ENCODE measurements at regions not wholly inside any gene's neighbourhood (a gene's known extent, or its start where the extent isn't known, plus 50 kb on each side); places are given as distances from the start of the nearest gene placed in this dataset.
A peak's percentile ranks its signal among the peaks of the same experiment; 100 is the strongest.

DNA sequence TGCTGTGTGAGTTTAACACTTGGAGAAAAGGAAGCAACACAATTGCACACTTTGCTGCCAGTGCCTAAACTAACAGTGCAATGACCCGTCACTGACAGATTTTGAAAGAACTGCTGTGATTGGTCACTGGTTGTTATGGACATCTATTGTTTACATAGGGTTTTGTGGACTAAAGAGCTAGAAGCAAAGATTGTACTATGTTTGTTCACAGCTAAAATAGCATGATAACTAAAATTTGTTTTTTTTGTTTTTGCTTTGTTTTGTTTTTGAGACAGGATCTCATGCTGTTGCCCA, 112.4 kb upstream of the GOLGA8J start (continued):
- TF ChIP-seq, protein P1, sequence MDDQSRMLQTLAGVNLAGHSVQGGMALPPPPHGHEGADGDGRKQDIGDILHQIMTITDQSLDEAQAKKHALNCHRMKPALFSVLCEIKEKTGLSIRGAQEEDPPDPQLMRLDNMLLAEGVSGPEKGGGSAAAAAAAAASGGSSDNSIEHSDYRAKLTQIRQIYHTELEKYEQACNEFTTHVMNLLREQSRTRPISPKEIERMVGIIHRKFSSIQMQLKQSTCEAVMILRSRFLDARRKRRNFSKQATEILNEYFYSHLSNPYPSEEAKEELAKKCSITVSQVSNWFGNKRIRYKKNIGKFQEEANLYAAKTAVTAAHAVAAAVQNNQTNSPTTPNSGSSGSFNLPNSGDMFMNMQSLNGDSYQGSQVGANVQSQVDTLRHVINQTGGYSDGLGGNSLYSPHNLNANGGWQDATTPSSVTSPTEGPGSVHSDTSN (IDR thresholded peaks at IDR 0.05): no peak

DNA sequence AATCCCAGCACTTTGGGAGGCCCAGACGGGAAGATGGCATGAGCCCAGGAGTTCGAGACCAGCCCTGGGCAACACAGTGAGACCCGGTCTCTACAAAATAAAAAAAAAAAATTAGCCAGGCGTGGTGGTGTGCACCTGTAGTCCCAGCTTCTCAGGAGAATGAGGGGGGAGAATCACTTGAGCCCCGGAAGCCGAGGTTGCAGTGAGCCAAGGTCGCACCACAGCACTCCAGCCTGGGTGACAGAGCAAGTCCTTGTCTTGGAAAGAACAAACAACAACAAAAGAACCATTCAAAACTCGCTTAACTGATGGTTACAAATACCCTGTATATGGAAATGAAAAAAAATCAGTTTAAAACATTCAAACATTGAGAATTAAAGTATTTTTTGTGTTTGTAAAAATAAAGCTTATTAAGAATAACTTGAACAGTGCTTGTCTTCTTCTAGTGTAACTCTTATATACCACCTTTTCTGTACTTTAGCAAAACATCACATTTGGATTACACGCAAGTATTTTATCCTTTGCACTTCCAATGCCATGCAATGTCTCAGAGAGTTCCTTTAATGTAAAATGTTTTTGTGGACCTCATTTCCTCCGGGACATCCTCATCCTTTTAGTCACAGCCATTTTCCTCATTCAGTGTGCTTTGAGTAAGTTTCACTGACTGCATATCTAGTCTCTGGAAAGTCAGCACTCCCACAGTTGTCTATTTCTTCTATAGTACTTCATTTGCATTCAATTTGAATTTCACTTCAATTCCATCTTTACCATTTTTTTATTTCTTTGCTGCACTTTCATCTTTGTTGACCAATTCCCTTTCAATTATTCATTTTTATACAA, 113.0 kb upstream of the GOLGA8J start:
- CTCF ChIA-PET: interaction anchor here (0.7 to 1.5 kb wide), 2 partner anchors 11 to 1546 kb away, joined by 3 to 6 read pairs; no protein-coding TSS in a partner anchor
- Histone ChIP-seq H3K79me2 (ENCODE audit: insufficient read depth) (no peaks in the 10 kb centered on the region), H3K9me3 (no peaks in the 10 kb centered on the region), H3K36me3 (replicated peaks in 1 of 2; ENCODE audit: control insufficient read depth in 1 of 2, insufficient read depth in 2 of 2, low read length in 1 of 2) (no peaks in the 10 kb centered on the region), H3K4me1 (ENCODE audit: control insufficient read depth in 1 of 2, insufficient read depth in 2 of 2, low read depth in 1 of 2, low read length in 1 of 2) (peaks cover 0 to 4% of the 10 kb centered on the region in 2 experiments; a peak in 1 of 4 replicates), H4K20me1 (ENCODE audit: insufficient read depth) (no peaks in the 10 kb centered on the region), H3K4me3 (ENCODE audit: low read depth in 2 of 2, low read length in 1 of 2) (no peak overlapping the region), H3K27ac (ENCODE audit: low read depth in 2 of 2, low read length in 1 of 2) (no peak overlapping the region), H3K27me3 (ENCODE audit: insufficient read depth) (peaks cover 17% of the 10 kb centered on the region), H2AFZ (ENCODE audit: low read depth) (no peak overlapping the region), H3K9ac (no peak overlapping the region), H3F3A (replicated peaks; ENCODE audit: insufficient read depth) (no peaks in the 10 kb centered on the region), H3K9me2 (no peaks in the 10 kb centered on the region), H3K4me2 (no peak overlapping the region)
- no peak for DNase-seq
- POLR2A ChIA-PET: no interaction called here
- no peak for TF ChIP-seq FOXM1 (IDR thresholded peaks at IDR 0.05; ENCODE audit: low read depth)
- 83% methylated on average over 10 of the region's 10 CpGs for WGBS (ENCODE audit: low lambda C conversion rate)

DNA sequence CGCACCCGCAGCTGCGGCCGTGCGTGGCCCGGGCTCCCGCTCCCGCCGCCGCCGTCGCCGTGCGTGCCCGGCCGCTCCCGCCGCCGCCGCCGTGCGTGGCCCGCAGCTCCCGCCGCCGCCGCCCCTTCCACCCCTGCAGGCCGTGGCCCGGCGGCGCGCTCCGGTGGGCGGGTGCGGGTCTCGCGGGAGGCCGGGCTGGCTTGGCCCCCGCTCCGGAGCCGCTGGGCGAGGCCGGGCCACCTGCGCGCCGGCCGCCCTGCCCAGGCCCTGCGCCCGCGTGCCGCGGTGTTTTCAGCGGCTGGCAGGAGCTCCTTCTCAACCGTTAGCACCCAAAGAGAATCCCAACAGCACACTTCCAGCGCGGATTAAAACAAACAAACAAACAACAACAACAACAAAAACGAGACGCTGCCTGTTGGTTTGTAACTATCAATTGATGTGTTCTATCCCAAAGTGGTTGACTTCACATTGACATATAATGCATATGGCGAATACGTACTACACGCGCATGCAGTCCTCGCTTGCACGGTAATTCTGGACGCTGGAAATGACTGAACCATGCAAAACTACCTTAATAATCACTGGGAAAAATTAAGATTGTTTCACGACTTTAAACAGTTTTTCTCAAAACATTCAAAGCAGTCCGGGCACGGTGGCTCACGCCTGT, 113.7 kb upstream of the GOLGA8J start:
- peak; percentile 81 for DNase-seq
- no peaks in the 10 kb centered on the region for H3F3A ChIP-seq (replicated peaks; ENCODE audit: insufficient read depth)
- H3K27me3 ChIP-seq (ENCODE audit: insufficient read depth): peaks cover 17% of the 10 kb centered on the region
- TF ChIP-seq RAD21 (IDR thresholded peaks at IDR 0.05; ENCODE audit: low read length) (no peak), CHD2 (IDR thresholded peaks at IDR 0.05; ENCODE audit: low read length, partially characterized antibody) (no peak), EZH2phosphoT487 (IDR thresholded peaks at IDR 0.05; ENCODE audit: borderline replicate concordance, low read depth) (no peak), FOSL2 (IDR thresholded peaks at IDR 0.05; ENCODE audit: borderline replicate concordance, low read depth) (no peak)
- TF ChIP-seq, protein P2, sequence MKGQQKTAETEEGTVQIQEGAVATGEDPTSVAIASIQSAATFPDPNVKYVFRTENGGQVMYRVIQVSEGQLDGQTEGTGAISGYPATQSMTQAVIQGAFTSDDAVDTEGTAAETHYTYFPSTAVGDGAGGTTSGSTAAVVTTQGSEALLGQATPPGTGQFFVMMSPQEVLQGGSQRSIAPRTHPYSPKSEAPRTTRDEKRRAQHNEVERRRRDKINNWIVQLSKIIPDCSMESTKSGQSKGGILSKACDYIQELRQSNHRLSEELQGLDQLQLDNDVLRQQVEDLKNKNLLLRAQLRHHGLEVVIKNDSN (IDR thresholded peaks at IDR 0.05; ENCODE audit: borderline replicate concordance, low read depth): no peak
- H4K20me1 ChIP-seq (ENCODE audit: insufficient read depth): no peaks in the 10 kb centered on the region
- H3K9me3 ChIP-seq: no peaks in the 10 kb centered on the region
- H3K4me1 ChIP-seq (ENCODE audit: control insufficient read depth in 1 of 2, insufficient read depth in 2 of 2, low read depth in 1 of 2, low read length in 1 of 2): peaks cover 0 to 4% of the 10 kb centered on the region in 2 experiments; a peak in 1 of 4 replicates
- 60% methylated on average over 27 of the region's 69 CpGs for WGBS (ENCODE audit: low lambda C conversion rate)
- no peaks in the 10 kb centered on the region for H3K9me2 ChIP-seq
- ChIA-PET POLR2A (interaction anchor here (0.5 kb wide), 1 partner anchor 91 kb away, joined by 3 read pairs; no protein-coding TSS in a partner anchor), CTCF (interaction anchor here (0.8 to 1.5 kb wide), 3 partner anchors 10 to 16 kb away, joined by 3 to 6 read pairs (median 4); no protein-coding TSS in a partner anchor)
- no peak overlapping the region for H3K9ac ChIP-seq
- peak overlapping the region in 1 of 2 experiments; percentile 46; a peak in 2 of 4 replicates for H3K4me3 ChIP-seq (ENCODE audit: low read depth in 2 of 2, low read length in 1 of 2)
- H3K36me3 ChIP-seq (replicated peaks in 1 of 2; ENCODE audit: control insufficient read depth in 1 of 2, insufficient read depth in 2 of 2, low read length in 1 of 2): no peaks in the 10 kb centered on the region
- H3K27ac ChIP-seq (ENCODE audit: low read depth in 2 of 2, low read length in 1 of 2): no peak overlapping the region
- H3K4me2 ChIP-seq: no peak overlapping the region
- no peaks in the 10 kb centered on the region for H3K79me2 ChIP-seq (ENCODE audit: insufficient read depth)
- no peak overlapping the region for H2AFZ ChIP-seq (ENCODE audit: low read depth)
